B cell (primary cell): ENCODE measurements at regions not wholly inside any gene's neighbourhood (a gene's known extent, or its start where the extent isn't known, plus 50 kb on each side); places are given as distances from the start of the nearest gene placed in this dataset.

ENCODE experiments used
- ATAC-seq: fragments of 200-7000 bp; cut with Tn5 transposase; one replicate; pipeline ENCODE4 v1.10.0; 2021; ENCODE audit warnings: low read depth, mild to moderate bottlenecking, moderate number of reproducible peaks, moderate library complexity
- CTCF ChIA-PET: fragments of 350-600 bp; sonication (Branson Sonifier 250); formaldehyde crosslinking; loops from one replicate; lab custom pipeline; 2021; ENCODE audit warnings: antibody characterized with exemption, inconsistent platforms; lab: Charles Lee
- POLR2A ChIA-PET: fragments of 350-600 bp; sonication (Branson Sonifier 250); formaldehyde crosslinking; loops from one replicate; lab custom pipeline; 2021; ENCODE audit warnings: antibody characterized with exemption; lab: Charles Lee
- DNase-seq: peaks from one replicate; pipeline ENCODE4 v3.0.0; 2013
- H2AFZ ChIP-seq: 2 replicates; pipeline ENCODE4 v1.6.1; 2012; ENCODE audit warnings: mild to moderate bottlenecking, low read depth, low read length; ENCODE audit not compliant: insufficient read depth, poor library complexity, severe bottlenecking
- H3K27ac ChIP-seq, 2 donors: 1 replicate in 1 of 2; 2 replicates in 1 of 2; pipeline ENCODE4 v1.5.1; 2012 to 2013; ENCODE audit warnings: low read length in 2 of 2, mild to moderate bottlenecking in 2 of 2, moderate library complexity in 1 of 2
- H3K27me3 ChIP-seq, 4 experiments: fragments of 200-600 bp in 1 of 4; sonication (generic) in 1 of 4; replicated peaks in 1 of 4; 1 replicate in 2 of 4; 2 replicates in 2 of 4; pipeline versions ENCODE4 v1.6.1 to v1.7.0; 2013 to 2016; ENCODE audit warnings: low read length in 3 of 4, mild to moderate bottlenecking in 2 of 4, mixed read lengths in 1 of 4, moderate library complexity in 1 of 4; ENCODE audit not compliant: insufficient read depth in 4 of 4, control insufficient read depth in 3 of 4; ENCODE audit errors: control extremely low read depth in 1 of 4
- H3K36me3 ChIP-seq, 2 experiments: replicated peaks in 1 of 2; 1 replicate in 1 of 2; 2 replicates in 1 of 2; pipeline versions ENCODE4 v1.6.1 to v1.7.1; 2013; ENCODE audit warnings: low read length in 1 of 2; ENCODE audit not compliant: insufficient read depth in 2 of 2, control insufficient read depth in 1 of 2; ENCODE audit errors: control extremely low read depth in 1 of 2, extremely low read depth in 1 of 2
- H3K4me1 ChIP-seq, 2 donors: fragments of 200-600 bp in 1 of 2; sonication (generic) in 1 of 2; 1 replicate in 1 of 2; 2 replicates in 1 of 2; pipeline versions ENCODE4 v1.5.1 to v1.6.1; 2013 to 2017; ENCODE audit warnings: low read length in 2 of 2; ENCODE audit not compliant: control insufficient read depth in 2 of 2, insufficient read depth in 2 of 2
- H3K4me2 ChIP-seq: replicated peaks from 2 replicates; pipeline ENCODE3; 2012; ENCODE audit warnings: mild to moderate bottlenecking, low read depth, low read length; ENCODE audit not compliant: poor library complexity, severe bottlenecking
- H3K4me3 ChIP-seq, 5 experiments: fragments of 200-600 bp in 1 of 5; sonication (generic) in 1 of 5; 1 replicate in 3 of 5; 2 replicates in 2 of 5; pipeline versions ENCODE4 v1.5.1 to v1.7.0; 2011 to 2016; ENCODE audit warnings: low read length in 4 of 5, mild to moderate bottlenecking in 4 of 5, low read depth in 2 of 5, control low read depth in 1 of 5, moderate library complexity in 1 of 5; ENCODE audit not compliant: insufficient read depth in 1 of 5; ENCODE audit errors: control extremely low read depth in 1 of 5, extremely low read depth in 1 of 5
- H3K79me2 ChIP-seq: fragments of 200-600 bp; sonication (generic); one replicate; pipeline ENCODE4 v1.6.0; 2016; ENCODE audit warnings: low read length; ENCODE audit not compliant: control insufficient read depth, insufficient read depth
- H3K9ac ChIP-seq: fragments of 200-600 bp; sonication (generic); 2 replicates; pipeline ENCODE4 v1.6.1; 2017; ENCODE audit warnings: mild to moderate bottlenecking, low read length, moderate library complexity
- H3K9me3 ChIP-seq, 3 donors: one replicate each; pipeline versions ENCODE4 v1.6.1 to v1.7.1; 2013; ENCODE audit warnings: low read length in 2 of 3; ENCODE audit not compliant: control insufficient read depth in 2 of 3, insufficient read depth in 1 of 3; ENCODE audit errors: control extremely low read depth in 1 of 3
- H4K20me1 ChIP-seq: 2 replicates; pipeline ENCODE4 v1.6.0; 2012; ENCODE audit warnings: mild to moderate bottlenecking, low read length; ENCODE audit not compliant: insufficient read depth, control insufficient read depth, poor library complexity, severe bottlenecking
- H3K27ac Mint-ChIP-seq: one replicate; pipeline ENCODE4 v1.8.0; 2021; ENCODE audit warnings: mixed read lengths
- H3K27me3 Mint-ChIP-seq: one replicate; pipeline ENCODE4 v1.8.0; 2021; ENCODE audit warnings: mixed read lengths
- H3K4me1 Mint-ChIP-seq: one replicate; pipeline ENCODE4 v1.8.0; 2021; ENCODE audit warnings: mixed read lengths
- H3K4me3 Mint-ChIP-seq: one replicate; pipeline ENCODE4 v1.8.0; 2021; ENCODE audit warnings: mixed read lengths
- H3K9me3 Mint-ChIP-seq: one replicate; pipeline ENCODE4 v1.8.0; 2022; ENCODE audit warnings: mixed read lengths; ENCODE audit not compliant: insufficient read depth
- CTCF ChIP-seq: fragments of 200-600 bp; IDR thresholded peaks from one replicate; pipeline ENCODE4 v1.8.0; 2022; ENCODE audit warnings: antibody characterized with exemption, mild to moderate bottlenecking
- EZH2 ChIP-seq: IDR thresholded peaks from 2 replicates; pipeline ENCODE4 v1.6.1; 2012; ENCODE audit warnings: borderline replicate concordance, low read depth, mild to moderate bottlenecking, moderate library complexity, low read length; ENCODE audit not compliant: insufficient read depth, poor library complexity, severe bottlenecking
- WGBS: methylation state at CpG from one replicate; pipeline ENCODE4 v1.1.5; 2013; ENCODE audit warnings: missing lambda C conversion rate; ENCODE audit not compliant: insufficient coverage; 5-methylcytosine and 5-hydroxymethylcytosine counted together
- intact Hi-C: fragments of 100-400 bp; cut with micrococcal nuclease; formaldehyde crosslinking; loops from one replicate; pipeline ENCODE4 v1.10.0; 2022

DNA sequence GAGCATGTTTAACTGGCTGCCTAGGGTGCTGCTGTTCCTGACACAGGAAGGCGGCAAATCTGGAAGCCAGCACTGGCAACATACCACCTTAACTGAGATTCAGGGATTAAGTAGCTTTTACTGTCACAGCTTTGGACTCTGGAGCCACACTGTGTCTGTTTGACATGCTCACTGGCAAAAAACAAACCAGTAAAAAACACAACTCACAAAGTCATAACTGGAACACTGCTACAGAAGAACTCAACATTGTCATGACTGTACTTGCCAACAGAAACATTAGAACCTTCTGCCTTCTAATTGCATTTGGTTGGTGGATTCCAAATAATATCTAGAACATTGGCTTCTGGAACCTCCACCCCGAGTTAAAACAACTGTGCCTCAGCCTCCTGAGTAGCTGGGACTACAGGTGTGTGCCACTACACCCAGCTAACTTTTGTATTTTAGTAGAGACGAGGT is 117.6 kb downstream of the TTC6 start:
- H3K4me3 Mint-ChIP-seq = no peak overlapping the region
- POLR2A ChIA-PET = no interaction called here
- H3K4me2 ChIP-seq = no peak overlapping the region
- intact Hi-C loops = no loop called here
- H3K27me3 Mint-ChIP-seq = no peaks in the 10 kb centered on the region
- H3K9me3 Mint-ChIP-seq = no peaks in the 10 kb centered on the region
- no peaks in the 10 kb centered on the region for H3K79me2 ChIP-seq
- ATAC-seq (no peak), DNase-seq (no peak)
- H4K20me1 ChIP-seq = no peaks in the 10 kb centered on the region
- H3K9me3 ChIP-seq = peaks cover 0 to 3% (median 0%) of the 10 kb centered on the region in 3 donors
- TF ChIP-seq EZH2 = no peak
- no peak for TF ChIP-seq CTCF
- H3K36me3 ChIP-seq = no peaks in the 10 kb centered on the region
- H3K4me1 ChIP-seq = no peaks in the 10 kb centered on the region
- CTCF ChIA-PET = no interaction called here
- no peaks in the 10 kb centered on the region for H3K27me3 ChIP-seq
- H3K9ac ChIP-seq = no peak overlapping the region
- WGBS = 79% methylated on average over 2 of the region's 3 CpGs
- no peak overlapping the region for H3K27ac Mint-ChIP-seq
- H3K4me3 ChIP-seq = no peak overlapping the region
- no peak overlapping the region for H3K27ac ChIP-seq
- H3K4me1 Mint-ChIP-seq = no peaks in the 10 kb centered on the region
- no peak overlapping the region for H2AFZ ChIP-seq

DNA sequence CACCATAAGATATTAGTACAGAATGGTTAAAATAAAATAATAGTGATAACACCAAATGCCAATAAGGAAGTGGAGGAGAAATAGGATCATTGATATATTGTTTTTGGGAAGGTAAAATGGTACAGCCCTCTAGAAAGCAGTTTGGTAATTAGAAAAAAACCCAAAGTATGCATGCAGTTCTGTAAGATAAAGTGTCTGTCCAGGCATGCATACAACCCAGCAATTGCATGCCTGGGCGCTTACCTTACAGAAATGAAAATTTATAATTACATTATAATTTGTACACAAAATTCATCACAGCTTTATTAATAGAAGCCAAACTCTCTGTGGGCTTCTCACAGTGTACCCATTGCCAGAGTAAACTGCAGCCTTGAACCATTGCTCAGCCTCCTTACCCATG is 124.7 kb downstream of the TTC6 start:
- H3K4me3 ChIP-seq = no peak overlapping the region
- ATAC-seq (no peak), DNase-seq (no peak)
- Mint-ChIP-seq H3K9me3 (peaks cover 2% of the 10 kb centered on the region), H3K27me3 (no peaks in the 10 kb centered on the region), H3K4me1 (no peaks in the 10 kb centered on the region), H3K27ac (no peak overlapping the region), H3K4me3 (no peak overlapping the region)
- no peaks in the 10 kb centered on the region for H3K9me3 ChIP-seq
- no peaks in the 10 kb centered on the region for H3K27me3 ChIP-seq
- ChIA-PET CTCF (no interaction called here), POLR2A (no interaction called here)
- no peak overlapping the region for H3K27ac ChIP-seq
- H3K4me1 ChIP-seq = no peaks in the 10 kb centered on the region
- no peaks in the 10 kb centered on the region for H3K36me3 ChIP-seq
- H3K79me2 ChIP-seq = no peaks in the 10 kb centered on the region
- WGBS = no CpG with 5 or more reads among the region's 1 CpG
- no peak overlapping the region for H2AFZ ChIP-seq
- no peak for TF ChIP-seq CTCF
- no peak for TF ChIP-seq EZH2
- H3K4me2 ChIP-seq = no peak overlapping the region
- H3K9ac ChIP-seq = no peak overlapping the region
- intact Hi-C loops = no loop called here
- no peaks in the 10 kb centered on the region for H4K20me1 ChIP-seq
